GM18861 (cell line): ENCODE measurements at regions not wholly inside any gene's neighbourhood (a gene's known extent, or its start where the extent isn't known, plus 50 kb on each side); places are given as distances from the start of the nearest gene placed in this dataset.

Experiments used
- ATAC-seq: cut with Tn5 transposase; IDR thresholded peaks from one replicate; pipeline ENCODE4 v1.9.1; 2021; ENCODE audit not compliant: unreplicated experiment

- ATAC-seq: no peak
These were observed 402.2 kb upstream of the CFAP20DC start for GRCh38 chr3:59451800-59452746.

DNA sequence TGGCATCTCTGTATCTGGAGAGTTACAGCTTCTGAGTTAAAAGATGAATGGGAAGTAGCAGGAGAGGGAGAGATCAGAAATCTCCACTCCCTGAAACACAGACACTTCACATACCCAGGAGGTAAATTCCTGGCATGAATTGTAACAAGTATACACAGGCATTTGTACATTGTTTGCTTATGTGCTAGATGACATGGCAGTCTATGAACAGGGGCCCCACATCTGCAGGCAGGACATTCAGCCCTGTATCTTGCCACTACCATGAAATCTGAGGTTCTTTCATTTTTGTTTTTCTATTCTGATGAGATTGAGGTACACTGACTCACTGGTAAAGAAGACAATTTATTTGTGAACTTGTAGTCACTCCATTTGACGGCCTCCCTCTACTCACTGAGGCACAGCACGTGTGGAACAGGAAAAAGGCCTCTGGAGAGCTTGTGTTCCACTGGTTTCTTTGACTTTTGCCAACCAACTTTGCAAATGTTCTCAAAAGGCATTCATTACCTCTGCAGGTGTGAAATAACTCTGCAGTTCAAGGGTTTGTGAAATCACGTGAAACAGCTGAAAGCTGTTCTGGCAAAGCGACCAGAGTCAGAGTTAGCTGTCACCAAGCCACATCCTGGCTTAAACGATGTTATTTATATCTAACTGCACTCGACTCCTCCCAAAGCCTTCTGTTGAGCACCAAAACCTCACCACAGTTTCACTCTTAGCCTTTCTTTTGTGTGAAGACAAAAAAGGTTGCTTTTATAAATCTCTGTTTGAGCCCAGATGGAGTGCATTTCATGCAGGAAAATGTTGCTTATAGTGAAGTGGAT, 401.3 kb upstream of the CFAP20DC start:
- ATAC-seq: peak; percentile 95

DNA sequence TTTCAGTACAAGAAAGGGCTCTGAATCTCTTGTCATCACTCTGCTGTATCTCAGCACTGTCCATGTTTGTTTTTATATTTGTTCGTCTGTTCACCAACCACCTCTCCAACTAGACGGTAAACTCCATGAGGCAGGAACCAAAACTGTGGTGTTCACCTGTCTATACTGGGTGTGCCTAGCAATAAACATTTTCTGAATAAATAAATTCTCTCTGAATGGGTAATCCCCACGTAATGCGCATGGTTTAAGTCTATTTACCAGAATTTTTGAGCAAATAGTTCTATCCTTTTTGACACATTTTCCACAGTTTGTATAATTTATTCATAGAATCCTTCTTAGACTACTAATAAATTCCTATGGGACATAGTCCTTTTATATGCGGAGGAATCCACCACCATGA, 400.6 kb upstream of the CFAP20DC start:
- no peak for ATAC-seq

DNA sequence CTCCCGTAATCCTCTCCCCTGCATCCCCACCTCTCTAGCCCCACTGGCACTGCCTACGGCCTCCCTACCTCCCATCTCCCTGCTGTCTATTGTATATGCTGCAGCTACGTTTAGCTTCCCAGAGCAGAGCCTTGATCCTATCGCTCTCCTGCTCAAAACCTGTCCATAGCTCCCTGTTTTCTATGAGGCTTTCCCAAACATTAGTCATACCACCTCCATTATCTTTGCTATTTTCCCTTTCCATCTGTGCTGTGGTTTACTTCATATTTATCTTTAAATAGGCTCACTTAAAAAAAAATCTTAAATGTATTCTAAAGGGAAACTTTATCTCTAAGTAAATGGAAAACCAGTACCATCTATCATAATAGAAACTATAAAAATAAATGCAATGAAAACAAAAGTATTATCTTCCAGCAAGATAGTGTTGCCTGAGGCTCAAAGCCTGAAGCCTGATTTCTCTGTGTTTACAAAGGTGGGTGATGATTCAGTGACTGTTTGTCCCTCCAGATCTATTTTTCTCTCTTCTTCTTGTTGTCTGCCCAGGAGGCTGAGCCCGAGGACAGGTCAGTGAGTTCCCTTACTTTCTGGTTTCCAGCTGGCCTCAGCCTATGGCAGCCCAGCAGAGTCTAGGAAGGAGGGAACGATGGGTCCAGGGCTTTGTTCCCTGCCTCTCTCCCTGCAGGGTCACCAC, 397.1 kb upstream of the CFAP20DC start:
- no peak for ATAC-seq

GRCh38 chr3:59444676-59445075, 394.9 kb upstream of the CFAP20DC start:
- ATAC-seq: no peak

- no peak for ATAC-seq
These were observed 394.5 kb upstream of the CFAP20DC start for GRCh38 chr3:59444294-59444671.

DNA sequence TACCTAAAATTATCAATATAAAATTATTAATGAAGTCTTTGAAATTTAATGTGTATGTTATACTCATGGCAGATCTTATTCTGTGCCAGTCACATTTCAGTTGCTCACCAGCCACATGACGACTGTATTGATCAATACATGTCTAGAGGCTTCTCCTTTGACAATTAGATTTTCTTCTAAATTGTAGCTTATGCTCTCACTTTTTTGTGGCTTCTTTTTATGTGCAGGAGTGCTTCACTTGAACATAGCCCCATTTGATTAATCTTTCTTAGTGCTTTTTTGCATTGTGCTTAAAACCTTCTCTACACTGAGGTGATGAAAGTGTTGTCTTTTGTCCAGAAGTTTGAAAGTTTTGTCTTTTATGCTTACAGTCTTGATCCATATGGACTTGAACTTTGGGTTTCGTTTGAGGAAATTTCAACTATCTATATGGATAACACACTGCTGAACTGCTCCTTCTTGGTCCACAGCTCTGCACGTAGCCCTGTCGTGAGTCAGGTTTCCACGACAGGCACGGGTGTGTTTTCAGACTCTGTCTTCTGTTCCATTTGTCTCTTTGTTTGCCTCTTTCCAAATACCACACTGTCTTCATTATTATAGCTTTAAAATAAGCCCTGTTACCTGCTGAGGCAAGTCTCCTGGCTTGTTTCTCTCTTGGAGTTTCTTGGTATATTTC, 393.9 kb upstream of the CFAP20DC start:
- ATAC-seq: no peak

DNA sequence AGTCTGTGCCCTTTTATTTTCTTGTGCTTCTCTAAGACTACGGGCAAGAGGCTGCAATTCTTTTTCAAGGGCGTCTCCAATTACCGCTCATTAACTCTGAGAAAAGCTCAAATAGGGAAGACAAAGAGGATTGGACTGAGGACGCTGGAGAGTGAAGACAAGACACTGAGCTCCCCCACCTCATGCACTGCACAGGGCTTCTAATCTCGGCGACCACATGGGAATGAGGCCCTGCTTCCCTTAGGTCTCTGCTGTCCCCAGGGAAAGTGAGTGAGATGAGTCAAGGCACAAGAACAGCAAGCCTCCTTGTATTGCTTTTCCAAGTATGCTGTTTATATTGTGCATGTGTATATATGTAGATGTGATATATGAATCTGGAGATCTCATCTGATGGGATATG, 392.2 kb upstream of the CFAP20DC start:
- no peak for ATAC-seq

GRCh38 chr3:59440285-59441028, 390.6 kb upstream of the CFAP20DC start:
- ATAC-seq: no peak

GRCh38 chr3:59438492-59438891, 388.7 kb upstream of the CFAP20DC start:
- no peak for ATAC-seq

DNA sequence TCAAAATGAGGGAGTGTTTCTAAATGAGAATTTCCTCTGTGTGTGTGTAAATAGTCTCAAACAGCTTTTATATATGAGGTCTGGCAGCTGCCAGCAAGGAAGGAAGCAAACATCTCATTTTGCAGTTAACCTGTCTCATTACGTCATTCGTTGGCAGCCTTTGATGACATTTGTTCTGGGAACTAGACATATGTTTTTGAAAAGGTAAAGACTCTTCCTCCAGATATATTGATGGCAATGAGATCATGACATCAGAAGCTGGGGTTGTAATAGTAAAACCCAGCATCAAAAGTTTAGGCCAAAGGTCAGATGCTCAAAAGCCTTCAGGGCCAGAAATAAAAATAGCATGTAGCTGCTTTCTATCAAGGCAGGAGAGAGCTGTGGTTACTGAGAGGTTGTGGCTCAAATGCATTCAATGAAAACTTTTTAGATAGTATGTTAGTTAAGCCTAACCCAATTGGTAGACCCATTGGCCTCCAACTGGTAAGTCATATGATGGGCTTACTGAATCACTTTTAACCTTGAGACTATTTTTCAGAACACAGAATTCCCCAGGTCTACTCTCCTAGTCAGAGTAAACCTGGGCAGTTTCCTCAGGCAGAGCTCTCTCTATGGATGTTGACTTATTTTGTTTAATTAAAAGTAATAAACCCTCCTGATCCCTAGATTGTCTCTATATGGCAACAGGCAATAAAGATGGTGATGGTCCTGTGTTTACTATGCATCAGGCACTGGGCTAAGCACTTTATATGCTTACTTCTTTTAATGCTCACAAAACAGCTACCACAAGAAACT, 386.5 kb upstream of the CFAP20DC start:
- ATAC-seq: no peak

GRCh38 chr3:59433546-59433945, 383.7 kb upstream of the CFAP20DC start:
- ATAC-seq: no peak

DNA sequence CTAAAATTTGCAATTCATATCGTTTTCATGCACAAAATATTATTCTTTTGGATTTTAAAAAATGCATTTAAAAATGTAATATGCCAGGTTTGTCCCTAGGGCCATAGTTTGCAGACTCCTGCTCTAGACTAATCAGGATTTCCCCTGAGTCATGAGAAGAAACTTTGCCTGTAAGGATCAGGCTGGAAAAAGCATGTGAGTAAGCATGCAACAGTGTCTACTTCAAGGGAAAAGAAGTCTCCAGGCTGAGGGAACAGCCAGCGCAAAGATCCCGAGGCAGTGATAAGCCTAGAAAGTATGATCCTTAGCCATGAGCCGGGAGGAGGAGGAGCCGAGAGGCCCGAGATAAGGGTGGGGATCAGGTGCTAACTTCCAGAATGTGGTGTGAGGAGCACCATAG, 382.8 kb upstream of the CFAP20DC start:
- no peak for ATAC-seq

GRCh38 chr3:59430341-59430740, 380.5 kb upstream of the CFAP20DC start:
- no peak for ATAC-seq

GRCh38 chr3:59429198-59429597, 379.4 kb upstream of the CFAP20DC start:
- no peak for ATAC-seq

- ATAC-seq: no peak
These were observed 377.2 kb upstream of the CFAP20DC start for GRCh38 chr3:59426821-59427565.

DNA sequence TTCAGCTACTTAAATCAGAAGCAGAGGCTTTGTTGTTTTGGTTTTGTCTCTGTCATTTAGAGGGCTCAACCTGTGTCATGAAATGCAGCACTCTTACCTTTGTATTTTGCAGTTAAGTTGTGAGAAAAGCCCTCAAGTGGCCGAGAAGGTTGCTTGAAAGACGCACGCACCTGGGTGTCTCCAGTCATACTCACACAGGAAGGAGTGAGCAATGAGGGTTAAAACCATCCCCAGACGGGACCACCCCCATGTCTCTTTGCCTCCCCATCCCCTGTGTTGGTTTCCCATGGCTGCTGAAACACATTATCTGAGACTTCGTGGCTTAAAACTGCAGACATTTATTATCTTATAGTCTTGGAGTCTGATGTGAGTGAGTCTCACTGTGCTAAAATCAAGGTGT, 376.1 kb upstream of the CFAP20DC start:
- ATAC-seq: no peak

- ATAC-seq: no peak
These were observed 375.5 kb upstream of the CFAP20DC start for GRCh38 chr3:59425371-59425770.
